ENCODE measurements at regions not wholly inside any gene's neighbourhood (a gene's known extent, or its start where the extent isn't known, plus 50 kb on each side); places are given as distances from the start of the nearest gene placed in this dataset.
A peak's percentile ranks its signal among the peaks of the same experiment; 100 is the strongest.

DNA sequence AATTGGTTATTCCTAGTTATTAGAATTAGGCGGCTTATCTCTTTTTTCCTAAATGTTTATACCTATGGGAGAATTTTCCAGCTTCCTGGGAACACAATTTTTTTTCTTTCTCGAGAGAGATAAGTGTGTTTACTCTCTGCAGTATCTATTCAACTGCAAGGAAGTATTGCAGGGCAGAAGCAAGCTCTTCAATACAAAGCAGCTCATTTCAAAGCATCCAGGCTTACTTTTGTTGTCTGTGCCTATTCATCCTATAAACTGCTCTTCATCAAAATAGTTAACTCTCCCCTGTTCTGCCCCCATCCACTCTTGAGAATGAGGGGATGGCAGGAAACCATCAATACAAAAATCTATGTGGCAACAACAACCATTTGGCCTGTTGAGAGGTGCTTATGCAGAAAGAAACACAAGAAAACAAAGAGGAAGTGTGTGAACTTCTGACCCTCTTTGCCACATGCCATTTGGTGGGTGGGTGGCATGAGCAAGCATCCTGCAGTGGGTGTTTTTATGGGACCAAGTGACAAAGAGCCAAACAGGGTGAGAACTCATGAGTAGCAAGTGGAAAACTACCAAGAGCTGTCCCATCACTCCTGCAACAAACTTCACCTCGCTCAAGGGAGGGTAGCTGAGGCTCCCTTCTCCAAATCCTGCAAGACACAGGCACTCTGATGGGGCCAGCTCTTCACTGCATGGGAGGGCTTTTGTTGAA, 50.6 kb upstream of the MRPS6 start:
- DNase-seq = no peak

DNA sequence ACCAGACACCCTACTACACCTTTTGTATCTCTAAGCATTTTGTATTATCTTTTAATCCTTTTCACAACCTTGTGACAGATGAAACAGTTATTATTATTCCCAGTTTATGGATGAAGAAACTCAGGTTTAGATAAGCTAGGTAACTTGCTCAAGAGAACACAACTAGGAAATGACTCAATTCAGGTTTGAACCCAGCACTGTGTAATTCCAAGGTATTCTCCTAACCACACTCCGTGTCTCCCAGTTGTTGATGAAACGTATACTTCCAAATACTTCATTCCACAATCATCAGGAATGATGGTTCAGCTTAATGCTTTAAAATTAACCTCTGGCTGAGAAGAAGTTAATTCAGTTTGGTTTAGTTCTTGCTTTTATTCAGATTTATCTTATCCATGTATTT, 51.7 kb upstream of the MRPS6 start:
- no peak for DNase-seq

DNA sequence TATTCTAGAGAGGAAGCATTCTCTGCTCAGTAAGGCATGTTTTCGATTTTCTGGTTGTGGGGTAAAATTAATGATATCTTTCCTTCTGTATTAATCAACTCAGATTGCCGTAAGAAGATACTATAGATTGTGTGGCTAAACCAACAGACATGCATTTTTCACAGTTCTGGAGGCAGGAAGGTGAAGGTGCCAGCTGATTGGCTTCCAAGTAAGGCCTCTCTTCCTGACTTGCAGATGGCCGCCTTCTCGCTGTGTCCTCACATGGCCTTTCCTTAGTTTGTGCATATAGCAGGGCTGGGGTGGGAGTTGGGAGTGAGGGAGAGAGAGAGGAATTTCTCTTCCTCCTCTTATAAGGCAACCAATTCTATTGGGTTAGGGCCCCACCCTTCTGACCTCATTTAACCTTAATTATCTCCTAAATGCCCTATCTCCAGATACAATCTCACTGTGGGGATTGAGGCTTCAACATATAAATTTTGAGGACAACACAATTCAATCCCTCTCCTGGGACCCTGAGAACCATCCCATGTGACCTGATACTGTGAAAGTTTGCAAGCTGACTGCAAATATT, 52.3 kb upstream of the MRPS6 start:
- DNase-seq = no peak

DNA sequence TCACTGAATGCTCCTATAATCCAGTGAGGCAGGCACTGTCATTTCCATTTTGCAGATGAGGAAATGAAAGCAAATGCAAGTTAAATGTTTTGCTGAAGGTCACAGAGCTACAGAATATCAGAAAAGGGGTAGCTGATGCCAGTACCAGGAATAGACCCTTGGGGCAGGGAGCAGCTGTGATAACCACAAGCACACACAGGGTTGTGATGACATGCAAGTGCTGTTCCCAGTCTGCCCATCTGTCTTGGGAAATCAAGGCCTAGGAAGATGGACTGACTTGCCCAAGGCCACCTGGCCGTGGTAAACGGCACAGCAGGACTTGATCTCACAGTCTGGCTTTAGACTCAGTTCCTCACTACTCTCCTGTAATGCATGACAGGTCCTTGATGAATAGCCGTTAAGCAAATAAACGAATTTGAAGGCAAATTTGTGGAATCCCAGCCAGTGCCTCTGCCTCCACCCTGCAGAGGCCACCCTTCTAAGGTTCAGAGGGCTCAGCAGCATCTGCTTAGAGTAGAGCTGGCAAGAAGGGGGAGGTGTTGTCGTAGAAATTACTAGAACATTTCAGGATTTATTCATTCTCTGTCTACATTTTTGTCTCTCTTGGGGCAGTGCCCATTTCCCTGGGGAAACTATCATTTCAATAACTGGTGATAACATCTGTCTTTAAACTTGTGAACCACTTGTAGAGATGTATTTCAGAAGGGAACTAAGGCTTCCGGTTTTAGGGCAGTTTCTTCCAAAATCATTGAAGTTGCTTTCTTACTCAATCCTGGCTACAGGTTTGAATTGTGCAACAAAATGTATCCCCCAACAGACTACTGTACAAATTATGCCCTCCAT, 53.2 kb upstream of the MRPS6 start:
- DNase-seq = no peak

DNA sequence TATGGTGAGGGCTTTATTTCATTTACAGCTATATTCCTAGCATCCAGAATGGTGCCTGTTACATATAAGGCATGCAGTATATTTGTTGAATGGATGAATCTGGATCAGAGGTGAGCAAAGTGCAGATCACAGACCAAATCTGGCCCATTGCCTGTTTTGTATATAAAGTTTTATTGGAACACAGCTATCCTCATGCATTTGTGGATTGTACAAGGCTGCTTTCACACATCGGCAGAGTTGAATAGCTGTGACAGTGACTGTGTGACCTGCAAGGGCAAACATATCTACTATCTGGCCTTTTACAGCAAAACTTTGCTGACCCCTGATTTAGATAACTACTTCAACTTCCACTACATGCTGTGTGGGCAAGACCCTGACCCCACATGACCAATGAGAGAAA, 54.0 kb upstream of the MRPS6 start:
- DNase-seq = no peak

DNA sequence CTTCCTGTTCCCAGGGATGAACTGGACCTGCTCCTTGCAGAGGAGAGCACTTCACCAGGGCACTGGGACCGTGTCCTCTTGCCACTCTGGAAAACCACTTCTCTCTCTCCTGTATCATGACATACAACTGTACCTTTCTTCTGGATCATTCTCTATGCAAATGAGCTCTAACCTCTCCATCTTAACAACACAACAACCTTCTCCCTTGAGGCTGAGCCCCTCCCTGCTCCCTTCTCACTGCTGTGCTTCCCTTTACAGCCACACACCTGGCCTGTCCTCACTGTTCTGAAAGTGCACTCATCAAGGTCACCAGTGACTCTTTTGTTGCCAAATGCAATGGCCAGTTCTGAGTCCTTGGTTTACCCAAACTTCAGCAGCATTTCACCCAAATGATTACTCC, 54.5 kb upstream of the MRPS6 start:
- DNase-seq = no peak

DNA sequence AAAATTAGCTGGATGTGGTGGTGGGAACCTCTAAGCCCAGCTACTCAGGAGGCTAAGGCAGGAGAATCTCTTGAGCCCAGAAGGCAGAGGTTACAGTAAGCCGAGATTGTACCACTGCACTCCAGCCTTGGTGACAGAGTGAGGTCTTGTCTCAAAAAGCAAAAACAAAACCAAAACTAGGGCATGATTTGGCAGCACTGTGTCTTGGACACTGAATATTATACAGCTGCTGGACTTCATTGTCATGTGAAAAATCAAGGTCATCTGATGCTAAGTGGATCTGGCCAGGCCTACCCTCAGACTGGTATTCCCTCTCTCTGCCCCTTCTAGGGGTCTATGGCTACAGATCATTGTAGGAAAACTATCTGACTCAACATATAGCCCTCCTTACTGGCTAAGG, 55.2 kb upstream of the MRPS6 start:
- no peak for DNase-seq

DNA sequence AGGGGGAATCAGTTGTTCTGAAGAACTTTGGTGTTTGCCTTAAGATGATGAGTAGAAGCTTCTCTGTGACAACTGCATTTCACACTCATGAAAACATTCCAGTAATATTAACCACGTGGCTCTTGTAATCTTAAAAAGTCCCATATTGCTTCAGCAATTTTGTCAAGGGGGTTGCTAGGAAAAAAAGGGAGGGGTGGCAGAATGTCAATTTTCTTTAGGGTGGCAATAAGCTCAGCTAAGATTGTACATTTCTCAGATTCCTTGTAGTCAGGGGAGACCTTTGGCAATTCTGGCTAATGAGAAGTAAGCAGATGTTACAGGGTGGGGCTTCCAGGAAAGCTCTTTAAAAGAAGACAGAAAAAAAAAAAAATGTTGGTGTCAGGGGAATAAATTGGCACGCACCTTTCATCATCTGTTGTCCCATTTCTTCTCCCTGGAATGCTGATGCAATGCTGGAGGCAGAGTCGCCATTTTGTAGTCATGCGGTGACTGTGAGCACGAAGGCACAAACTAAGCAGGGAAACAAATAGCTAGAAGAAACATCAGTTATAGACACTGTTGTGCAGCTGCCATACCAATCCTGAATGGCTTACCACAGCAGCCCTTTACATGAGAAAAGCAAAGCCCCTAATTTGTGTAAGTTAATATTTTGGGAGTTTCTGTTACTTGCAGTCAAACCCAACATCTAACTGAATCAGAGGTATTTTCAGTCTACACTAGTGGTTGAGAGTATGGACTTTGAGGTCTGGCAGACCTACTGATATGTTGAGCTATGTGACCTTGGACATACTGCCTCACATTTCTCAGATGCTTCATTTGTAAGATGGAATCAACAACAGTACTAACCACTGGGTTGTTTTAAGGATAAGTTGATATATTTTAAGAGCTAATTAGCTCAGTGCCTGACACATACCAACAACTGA, 56.1 kb upstream of the MRPS6 start:
- no peak for DNase-seq

DNA sequence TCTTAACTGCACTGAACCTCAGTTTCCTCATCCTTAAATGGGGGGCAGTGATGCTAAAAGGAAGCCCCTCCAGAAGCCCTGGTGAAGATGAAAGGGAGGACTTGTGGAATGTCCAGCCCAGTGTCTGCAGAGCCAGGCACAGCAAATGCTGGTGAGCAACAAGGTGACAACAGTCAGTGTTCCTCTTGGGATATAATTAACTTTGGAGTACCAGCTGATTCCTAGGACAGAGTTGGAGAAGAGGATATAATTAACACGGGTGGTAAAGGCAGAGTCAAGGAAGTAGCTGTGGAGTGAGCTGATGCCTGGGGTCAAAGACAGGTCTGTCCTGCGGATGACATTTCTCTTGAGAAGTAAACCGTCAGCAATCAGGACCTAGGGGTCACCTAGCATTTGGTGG, 60.7 kb upstream of the MRPS6 start:
- no peak for DNase-seq

DNA sequence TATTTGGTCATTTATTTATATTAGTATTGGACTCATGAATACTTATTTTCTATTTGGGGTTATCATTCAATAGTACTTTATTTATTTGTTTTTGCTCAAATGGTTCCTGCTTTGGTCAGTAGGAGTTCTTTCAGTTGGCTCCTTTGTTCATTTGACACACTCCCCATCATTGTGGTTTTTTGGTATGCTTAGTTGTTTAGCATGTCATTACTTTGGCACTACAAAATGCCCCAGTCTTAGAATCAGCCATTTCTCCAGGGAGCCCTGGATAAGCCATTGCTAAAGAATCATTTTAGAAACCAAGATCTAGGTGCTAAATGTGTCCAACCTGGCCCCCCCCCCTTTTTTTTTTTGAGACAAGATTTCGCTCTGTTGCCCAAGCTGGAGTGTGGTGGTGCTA, 61.7 kb upstream of the MRPS6 start:
- DNase-seq = no peak

DNA sequence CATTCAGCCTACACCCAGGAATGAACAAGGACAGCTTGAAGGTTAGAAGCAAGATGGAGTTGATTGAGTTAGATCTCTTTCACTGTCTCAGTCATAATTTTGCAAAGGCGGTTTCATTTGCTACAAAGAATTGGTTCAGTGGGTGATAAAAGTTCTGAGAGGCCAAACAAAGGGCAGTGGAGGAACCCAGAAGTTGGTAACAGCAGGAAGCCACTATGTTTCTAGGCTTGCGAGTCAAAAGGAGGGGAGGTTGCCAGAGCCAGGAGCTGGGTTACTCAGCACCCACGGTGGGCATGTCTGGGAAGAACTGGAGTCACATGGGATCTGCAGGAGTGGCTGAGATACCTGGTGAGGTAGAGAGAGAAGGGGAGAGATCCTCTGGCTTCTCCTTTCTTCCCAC, 64.2 kb upstream of the MRPS6 start:
- no peak for DNase-seq

DNA sequence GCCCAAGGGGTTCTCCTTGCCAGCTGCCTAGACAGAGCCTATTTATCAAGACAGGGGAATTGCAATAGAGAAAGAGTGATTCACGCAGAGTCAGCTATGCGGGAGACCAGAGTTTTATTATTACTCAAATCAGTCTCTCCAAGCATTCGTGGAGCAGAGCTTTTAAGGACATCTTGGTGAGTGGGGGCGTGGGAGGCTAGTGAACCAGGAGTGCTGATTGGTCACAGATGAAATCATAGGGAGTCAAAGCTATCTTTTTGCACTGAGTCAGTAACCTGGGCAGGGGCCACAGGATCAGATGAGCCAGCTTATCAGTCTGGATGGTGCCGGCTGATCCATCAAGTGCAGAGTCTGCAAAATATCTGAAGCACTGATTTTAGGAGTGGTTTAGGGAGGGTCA, 64.8 kb upstream of the MRPS6 start:
- DNase-seq = no peak

DNA sequence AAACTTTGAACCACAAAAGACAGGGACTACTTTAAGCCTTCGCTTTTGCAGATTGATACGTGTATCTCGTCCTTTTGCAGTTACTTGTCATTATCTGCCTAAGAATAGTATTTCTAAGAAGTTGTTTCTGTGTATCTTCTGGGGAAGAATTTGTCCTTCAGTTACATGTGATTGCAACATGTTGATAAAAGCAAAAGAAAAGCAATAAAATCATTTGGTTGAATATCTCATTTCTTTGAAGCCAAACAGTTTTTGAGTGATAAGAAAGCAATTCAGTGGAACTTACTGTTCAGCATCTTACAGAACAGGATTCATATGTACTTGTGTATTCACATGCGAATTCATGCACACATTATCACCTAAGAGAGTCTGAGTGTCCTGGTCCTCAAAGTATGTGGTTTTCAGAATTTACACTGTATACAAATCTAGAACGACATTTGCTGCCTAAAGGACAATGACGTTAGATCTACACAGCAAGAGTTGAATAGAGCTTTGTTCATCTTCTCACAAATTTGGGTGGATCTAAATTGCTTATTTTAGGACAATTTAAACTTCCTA, 66.7 kb upstream of the MRPS6 start:
- DNase-seq = no peak

DNA sequence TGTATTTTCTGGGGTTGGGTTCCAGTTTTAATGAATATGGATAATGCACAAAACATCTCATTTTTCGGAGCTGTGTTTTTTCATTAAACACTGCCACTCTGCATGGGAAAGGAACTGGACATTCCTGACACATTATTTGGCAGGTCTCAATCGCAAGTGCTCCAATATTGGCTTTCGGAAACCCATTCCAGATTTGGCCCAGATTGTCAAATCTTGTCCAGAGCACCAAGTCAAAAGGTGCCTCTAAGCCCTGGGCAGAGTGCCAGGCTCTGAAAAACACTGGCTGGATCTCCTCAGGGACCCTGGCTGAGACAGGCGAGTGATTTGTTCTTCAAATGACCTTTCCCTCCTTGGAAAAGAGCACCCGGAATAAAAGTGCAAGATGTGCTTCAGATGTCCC, 68.4 kb upstream of the MRPS6 start:
- DNase-seq = no peak

DNA sequence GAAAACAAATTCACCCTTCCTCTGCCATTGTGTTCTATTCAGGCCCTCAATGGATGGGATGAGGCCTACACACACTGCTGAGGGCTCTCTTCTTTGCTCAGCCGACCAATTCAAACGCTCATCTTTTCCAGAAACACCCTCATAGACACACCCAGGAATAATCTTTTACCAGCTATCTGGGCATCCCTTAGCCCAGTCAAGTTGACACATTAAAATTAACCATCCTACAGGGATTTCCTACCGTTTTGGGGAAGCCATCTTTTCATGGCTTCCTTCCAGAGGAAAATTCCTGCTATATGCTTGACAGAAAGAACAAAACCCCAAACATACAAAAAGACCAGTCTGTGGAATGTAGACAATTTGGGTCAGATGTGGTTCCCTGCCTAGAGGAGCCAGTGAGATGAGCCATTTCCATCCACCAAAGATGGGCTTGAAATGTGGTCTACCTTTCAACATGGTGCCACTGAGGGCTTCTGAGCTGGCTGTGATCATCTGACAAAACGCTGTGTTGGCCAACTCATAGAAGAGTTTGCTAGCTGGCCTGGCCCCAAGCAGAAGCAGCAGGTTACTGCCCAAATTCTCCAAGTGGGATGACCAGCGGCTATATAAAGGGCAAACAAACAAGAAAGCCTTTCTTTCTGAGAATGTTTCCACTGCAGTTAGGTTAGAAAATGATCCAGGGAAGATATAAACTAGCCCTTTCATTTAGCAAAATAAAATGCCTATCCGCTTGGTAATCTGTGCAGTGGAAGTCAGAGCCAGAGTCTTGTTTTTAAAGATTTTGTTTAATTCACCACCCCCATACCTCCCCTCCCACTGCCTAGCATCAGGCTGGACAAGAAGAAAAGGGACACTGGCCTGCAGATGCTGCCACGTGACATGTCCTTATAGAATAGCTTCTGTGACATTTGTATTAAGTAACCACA, 69.1 kb upstream of the MRPS6 start:
- no peak for DNase-seq

DNA sequence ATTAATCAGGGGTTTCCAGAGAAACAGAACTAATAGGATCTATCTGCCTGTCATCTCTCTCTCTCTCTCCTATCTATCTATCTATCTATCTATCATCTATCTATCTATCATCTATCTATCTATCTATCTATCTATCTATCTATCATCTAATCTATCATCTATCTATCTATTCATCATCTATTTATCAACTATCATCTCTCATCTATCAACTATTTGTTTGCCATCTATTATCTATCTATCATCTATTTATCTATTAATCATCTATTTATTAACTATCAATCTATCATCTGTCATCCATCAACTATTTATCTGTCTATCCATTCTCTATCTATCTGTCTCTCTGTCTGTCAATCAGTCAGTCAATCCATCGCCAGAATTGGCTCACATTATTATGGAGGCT, 70.0 kb upstream of the MRPS6 start:
- no peak for DNase-seq

DNA sequence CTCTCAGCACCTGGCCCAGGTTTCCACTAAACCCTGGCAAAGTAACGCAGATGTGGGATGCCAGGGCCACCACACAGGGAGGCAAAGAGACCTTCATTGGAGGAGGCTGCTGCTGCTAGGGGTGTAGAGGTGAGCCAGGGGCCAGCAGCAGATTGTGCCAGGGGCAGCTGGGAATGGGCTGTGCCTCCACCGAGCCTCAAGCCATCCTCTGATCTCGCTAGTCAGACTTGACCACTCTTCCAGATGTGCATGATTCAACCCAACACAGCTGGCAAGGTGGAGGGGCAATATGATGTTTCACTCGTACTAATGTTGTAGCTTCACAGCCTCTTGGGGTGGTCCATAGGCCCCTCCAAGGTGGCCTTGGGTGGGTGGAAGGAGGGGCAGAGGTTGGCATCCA, 73.0 kb upstream of the MRPS6 start:
- no peak for DNase-seq

DNA sequence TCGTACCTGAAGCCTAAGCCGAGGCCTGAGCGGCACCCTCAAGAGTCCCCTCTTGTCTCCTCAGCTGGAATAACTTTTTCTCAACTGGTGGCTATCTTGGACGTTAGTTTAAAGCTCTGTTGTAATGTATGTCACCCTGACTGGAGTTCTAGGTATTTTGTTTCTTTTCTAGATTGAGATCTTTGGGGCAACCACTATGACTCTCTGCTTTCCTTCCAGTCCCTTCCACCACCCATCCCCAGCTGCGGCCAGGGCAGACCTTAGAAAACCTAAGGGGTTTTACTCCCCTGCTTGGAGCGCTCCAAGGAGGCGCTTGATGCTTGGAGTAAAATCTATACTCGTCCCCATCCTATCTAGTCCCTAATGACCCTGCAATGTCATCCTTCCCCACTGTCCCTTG, 74.6 kb upstream of the MRPS6 start:
- DNase-seq = no peak

DNA sequence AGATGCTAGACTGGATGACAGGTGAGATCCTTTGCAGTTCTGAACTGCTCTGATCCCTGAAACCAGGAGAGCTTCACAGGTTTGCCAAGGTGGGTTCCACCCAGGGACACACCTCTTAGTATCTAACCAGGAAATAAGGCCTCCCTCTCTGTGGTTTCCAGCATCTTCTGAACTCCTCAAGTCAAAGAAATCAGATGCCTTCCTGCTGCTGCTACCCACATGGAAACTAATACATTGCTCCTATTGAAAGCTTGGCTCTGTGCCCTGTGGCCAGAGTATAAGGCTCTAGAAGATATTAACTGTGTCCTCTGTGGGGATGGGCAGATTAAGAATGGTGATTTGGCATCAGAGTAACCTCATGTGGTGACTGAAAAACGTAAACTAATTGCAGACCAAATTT, 75.0 kb upstream of the MRPS6 start:
- DNase-seq = peak; percentile 10

DNA sequence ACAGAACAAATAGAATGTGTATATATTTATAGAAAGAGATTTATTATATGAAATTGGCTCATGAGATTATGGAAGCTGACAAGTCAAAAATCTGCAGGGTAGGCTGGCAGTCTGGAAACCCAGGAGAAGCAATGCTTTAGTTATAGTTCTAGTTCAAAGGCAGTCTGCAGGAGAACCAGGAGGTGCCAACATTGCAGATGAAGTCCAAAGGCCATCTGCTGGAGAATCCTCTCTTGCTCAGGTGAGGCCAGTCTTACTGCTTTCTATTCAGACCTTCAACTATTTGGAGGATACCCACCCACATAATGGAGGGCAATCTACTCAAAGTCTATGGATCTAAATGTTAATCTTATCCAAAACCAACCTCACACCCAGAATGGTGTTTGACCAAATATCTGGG, 75.9 kb upstream of the MRPS6 start:
- no peak for DNase-seq

DNA sequence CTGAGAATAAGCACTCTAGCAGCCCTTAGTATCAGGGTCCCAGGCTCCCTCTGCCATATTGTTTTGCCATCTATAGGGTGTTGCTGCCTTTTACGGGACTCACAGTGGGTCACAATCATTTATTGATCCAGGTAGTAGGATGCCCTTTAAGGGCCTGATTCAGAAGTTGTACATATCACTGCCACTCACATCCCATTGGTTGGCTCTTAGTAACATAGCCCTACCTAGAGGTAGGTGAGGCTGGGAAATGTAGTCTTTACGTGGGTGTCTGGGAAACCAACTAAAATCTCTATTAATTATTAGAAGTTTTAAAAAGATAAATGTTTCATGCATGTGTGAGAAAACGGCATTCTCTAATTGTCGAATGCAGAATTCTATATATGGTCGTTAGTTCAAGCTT, 78.8 kb upstream of the ATP5PO start:
- no peak for DNase-seq
